H1 (cell line): ENCODE measurements at regions not wholly inside any gene's neighbourhood (a gene's known extent, or its start where the extent isn't known, plus 50 kb on each side); places are given as distances from the start of the nearest gene placed in this dataset.

Experiments used
- CTCF ChIA-PET: fragments of 300-600 bp; sonication (Branson Sonifier 250); formaldehyde crosslinking; loops from one replicate; lab custom pipeline; 2021; ENCODE audit not compliant: partially characterized antibody; lab: Charles Lee
- POLR2A ChIA-PET: fragments of 300-600 bp; sonication (Branson Sonifier 250); formaldehyde crosslinking; loops from one replicate; lab custom pipeline; 2021; ENCODE audit warnings: inconsistent platforms; ENCODE audit not compliant: partially characterized antibody; lab: Charles Lee
- DNase-seq, 2 experiments: peaks; one replicate each; pipeline versions ENCODE4 v3.0.0 to v3.0.0-alpha.2; 2010 to 2022; ENCODE audit warnings: low spot score in 2 of 2, low read depth in 1 of 2, mixed read lengths in 1 of 2
- FAIRE-seq: peaks from 2 replicates; lab custom pipeline; 2011; peaks lifted over from hg19 to GRCh38; lab: Jason Lieb, UNC
- H2AFZ ChIP-seq: 2 replicates; pipeline ENCODE4 v1.8.1; 2012; ENCODE audit warnings: low read length, inconsistent platforms
- H2AK5ac ChIP-seq: 2 replicates; pipeline ENCODE4 v1.6.1; 2013; ENCODE audit warnings: low read depth, low read length
- H2BK120ac ChIP-seq: replicated peaks from 2 replicates; pipeline ENCODE3; 2013; ENCODE audit warnings: low read depth, low read length, inconsistent platforms
- H2BK12ac ChIP-seq: 2 replicates; pipeline ENCODE4 v1.6.1; 2013; ENCODE audit warnings: low read depth, low read length
- H2BK15ac ChIP-seq: 2 replicates; pipeline ENCODE4 v1.6.1; 2013; ENCODE audit warnings: low read length
- H2BK20ac ChIP-seq: 2 replicates; pipeline ENCODE4 v1.6.1; 2013; ENCODE audit warnings: low read length
- H2BK5ac ChIP-seq: 2 replicates; pipeline ENCODE4 v1.6.1; 2013; ENCODE audit warnings: low read depth, low read length
- H3K14ac ChIP-seq: 2 replicates; pipeline ENCODE4 v1.6.1; 2013; ENCODE audit warnings: inconsistent platforms; ENCODE audit not compliant: insufficient read length
- H3K18ac ChIP-seq: 2 replicates; pipeline ENCODE4 v1.6.1; 2013; ENCODE audit warnings: low read length; ENCODE audit errors: extremely low read depth
- H3K23ac ChIP-seq: 2 replicates; pipeline ENCODE4 v1.6.1; 2013; ENCODE audit warnings: inconsistent platforms; ENCODE audit not compliant: insufficient read length
- H3K23me2 ChIP-seq: 2 replicates; pipeline ENCODE4 v1.6.1; 2013; ENCODE audit warnings: low read depth, low read length
- H3K27ac ChIP-seq: 2 replicates; pipeline ENCODE4 v1.6.1; 2011; ENCODE audit warnings: low read depth, low read length, inconsistent platforms
- H3K27me3 ChIP-seq, 4 experiments: replicated peaks in 1 of 4; 1 replicate in 1 of 4; 2 replicates in 3 of 4; pipeline versions ENCODE4 v1.6.1 to v1.8.1; 2011 to 2013; ENCODE audit warnings: low read length in 3 of 4, mild to moderate bottlenecking in 3 of 4, inconsistent platforms in 2 of 4, mixed read lengths in 2 of 4, moderate library complexity in 1 of 4; ENCODE audit not compliant: control insufficient read depth in 3 of 4, insufficient read depth in 3 of 4; ENCODE audit errors: extremely low read depth in 1 of 4
- H3K36me3 ChIP-seq, 4 experiments: 2 replicates each; pipeline versions ENCODE4 v1.6.1 to v1.8.1; 2011 to 2013; ENCODE audit warnings: mild to moderate bottlenecking in 4 of 4, low read length in 3 of 4, moderate library complexity in 2 of 4, control low read depth in 1 of 4, inconsistent platforms in 1 of 4; ENCODE audit not compliant: insufficient read depth in 4 of 4, control insufficient read depth in 2 of 4
- H3K4ac ChIP-seq: replicated peaks from 2 replicates; pipeline ENCODE3; 2013; ENCODE audit warnings: low read length, low read depth, mixed read lengths, inconsistent platforms; ENCODE audit not compliant: insufficient read length
- H3K4me1 ChIP-seq, 4 experiments: replicated peaks in 1 of 4; 1 replicate in 1 of 4; 2 replicates in 3 of 4; pipeline versions ENCODE4 v1.6.1 to v1.8.1; 2011 to 2013; ENCODE audit warnings: low read length in 3 of 4, inconsistent platforms in 2 of 4, mixed read lengths in 1 of 4; ENCODE audit not compliant: insufficient read depth in 4 of 4, control insufficient read depth in 3 of 4
- H3K4me2 ChIP-seq, 2 experiments: 2 replicates each; pipeline versions ENCODE4 v1.6.1 to v1.8.1; 2011 to 2013; ENCODE audit warnings: low read depth in 2 of 2, low read length in 2 of 2, control low read depth in 1 of 2, inconsistent platforms in 1 of 2, mild to moderate bottlenecking in 1 of 2; ENCODE audit not compliant: insufficient read depth in 1 of 2
- H3K4me3 ChIP-seq, 4 experiments: fragments of 200-600, 300-600 bp in 1 of 4; sonication (generic), shearing (Covaris generic), sonication (Bioruptor Twin) in 1 of 4; 2 replicates each; pipeline versions ENCODE4 v1.5.1 to v1.8.1; 2011 to 2016; ENCODE audit warnings: low read length in 4 of 4, low read depth in 3 of 4, control low read depth in 2 of 4, inconsistent platforms in 2 of 4, mild to moderate bottlenecking in 2 of 4, mixed read lengths in 1 of 4, moderate library complexity in 1 of 4; ENCODE audit not compliant: insufficient read depth in 2 of 4; ENCODE audit errors: extremely low read depth in 1 of 4
- H3K56ac ChIP-seq: replicated peaks from 2 replicates; pipeline ENCODE3; 2013; ENCODE audit warnings: low read depth, mild to moderate bottlenecking, mixed read lengths, low read length, inconsistent platforms; ENCODE audit not compliant: insufficient read length
- H3K79me1 ChIP-seq: 2 replicates; pipeline ENCODE4 v1.6.1; 2013; ENCODE audit warnings: low read depth, low read length, control low read depth
- H3K79me2 ChIP-seq, 2 experiments: 2 replicates each; pipeline versions ENCODE4 v1.6.1 to v1.8.1; 2012 to 2013; ENCODE audit warnings: low read length in 2 of 2, mild to moderate bottlenecking in 2 of 2, inconsistent platforms in 1 of 2; ENCODE audit not compliant: insufficient read depth in 2 of 2, control insufficient read depth in 1 of 2
- H3K9ac ChIP-seq, 4 experiments: replicated peaks in 1 of 4; 1 replicate in 1 of 4; 2 replicates in 3 of 4; pipeline versions ENCODE4 v1.6.1 to v1.8.1; 2011 to 2013; ENCODE audit warnings: low read depth in 3 of 4, low read length in 3 of 4, control low read depth in 2 of 4, mild to moderate bottlenecking in 2 of 4, moderate library complexity in 2 of 4, inconsistent platforms in 1 of 4; ENCODE audit errors: extremely low read depth in 1 of 4
- H3K9me3 ChIP-seq, 2 experiments: 2 replicates each; pipeline versions ENCODE4 v1.6.1 to v1.8.1; 2012 to 2013; ENCODE audit warnings: mild to moderate bottlenecking in 2 of 2, moderate library complexity in 2 of 2, control low read depth in 1 of 2, inconsistent platforms in 1 of 2, low read depth in 1 of 2, low read length in 1 of 2, mixed read lengths in 1 of 2; ENCODE audit not compliant: insufficient read depth in 2 of 2
- H4K20me1 ChIP-seq, 2 experiments: replicated peaks in 1 of 2; 2 replicates each; pipeline versions ENCODE3 to v1.8.1; 2011 to 2013; ENCODE audit warnings: inconsistent platforms in 2 of 2, low read length in 2 of 2, mild to moderate bottlenecking in 1 of 2; ENCODE audit not compliant: insufficient read depth in 2 of 2, control insufficient read depth in 1 of 2
- H4K5ac ChIP-seq: 2 replicates; pipeline ENCODE4 v1.6.1; 2013; ENCODE audit warnings: low read length, low read depth, mixed read lengths, inconsistent platforms; ENCODE audit not compliant: insufficient read length
- H4K8ac ChIP-seq: 2 replicates; pipeline ENCODE4 v1.8.0; 2013; ENCODE audit warnings: mild to moderate bottlenecking, moderate library complexity, low read length, inconsistent platforms; ENCODE audit not compliant: insufficient read depth; ENCODE audit errors: extremely low read depth
- H4K91ac ChIP-seq: replicated peaks from 2 replicates; pipeline ENCODE3; 2013; ENCODE audit warnings: low read length, mixed read lengths, inconsistent platforms; ENCODE audit not compliant: insufficient read length
- E2F6 ChIP-seq: IDR thresholded peaks from 2 replicates; pipeline ENCODE4 v1.6.1; 2012; ENCODE audit warnings: inconsistent platforms
- RNF2 ChIP-seq: fragments of 200-900, 300-1000 bp; sonication (generic); IDR thresholded peaks from 2 replicates; pipeline ENCODE4 v1.7.1; 2016; ENCODE audit warnings: borderline replicate concordance, low read depth, mild to moderate bottlenecking, antibody characterized with exemption, low read length; ENCODE audit not compliant: poor library complexity, severe bottlenecking; ENCODE audit errors: missing control alignments
- SRF ChIP-seq: IDR thresholded peaks from 2 replicates; pipeline ENCODE4 v1.6.1; 2011; ENCODE audit warnings: mild to moderate bottlenecking, low read depth, low read length, moderate library complexity
- TAF1 ChIP-seq: IDR thresholded peaks from 2 replicates; pipeline ENCODE4 v1.6.1; 2011; ENCODE audit warnings: mild to moderate bottlenecking, low read depth, low read length
- WGBS, 2 experiments: shearing (Covaris generic) in 1 of 2; methylation state at CpG; one replicate each; pipeline versions ENCODE4 v1.1.6 to v1.1.7; 2013 to 2015; ENCODE audit warnings: low lambda C conversion rate in 2 of 2, mixed read lengths in 2 of 2, inconsistent platforms in 1 of 2, low coverage in 1 of 2, missing lambda C conversion rate in 1 of 2; ENCODE audit not compliant: insufficient replicate concordance in 2 of 2, insufficient coverage in 1 of 2, insufficient read length in 1 of 2; ENCODE audit errors: extremely low coverage in 1 of 2, missing lambda C conversion rate in 1 of 2; 5-methylcytosine and 5-hydroxymethylcytosine counted together

- ChIA-PET CTCF (interaction anchor here (0.5 to 0.9 kb wide), 2 partner anchors 11 to 185 kb away, joined by 3 read pairs; no protein-coding TSS in a partner anchor), POLR2A (interaction anchor here (1.3 kb wide), 1 partner anchor 48 kb away, joined by 5 read pairs; no protein-coding TSS in a partner anchor)
- H3K9me3 ChIP-seq: no peaks in the 10 kb centered on the region
- H2BK12ac ChIP-seq: no peak overlapping the region
- H2BK5ac ChIP-seq: no peak overlapping the region
- H3K79me1 ChIP-seq: no peaks in the 10 kb centered on the region
- H3K18ac ChIP-seq: no peak overlapping the region
- peaks cover 0 to 6% (median 3%) of the 10 kb centered on the region in 4 experiments; a peak in 5 of 7 replicates for H3K27me3 ChIP-seq
- DNase-seq (no peak), FAIRE-seq (no peak)
- H3K4me3 ChIP-seq: no peak overlapping the region
- H3K9ac ChIP-seq: no peak overlapping the region
- H4K8ac ChIP-seq: no peak overlapping the region
- H2AFZ ChIP-seq: no peak overlapping the region
- H3K4me2 ChIP-seq: no peak overlapping the region
- no peaks in the 10 kb centered on the region for H3K36me3 ChIP-seq
- no peaks in the 10 kb centered on the region for H4K20me1 ChIP-seq
- no peaks in the 10 kb centered on the region for H3K79me2 ChIP-seq
- H3K4ac ChIP-seq: no peak overlapping the region
- H3K56ac ChIP-seq: no peak overlapping the region
- H2AK5ac ChIP-seq: no peak overlapping the region
- H4K91ac ChIP-seq: no peak overlapping the region
- no peak overlapping the region for H2BK20ac ChIP-seq
- no peak overlapping the region for H2BK15ac ChIP-seq
- no peaks in the 10 kb centered on the region for H3K23me2 ChIP-seq
- H3K27ac ChIP-seq: no peak overlapping the region
- WGBS, 2 experiments: 30% methylated on average over 1 of the region's 1 CpG; no CpG with 5 or more reads in 1 of the 2 experiments
- no peak overlapping the region for H2BK120ac ChIP-seq
- H3K4me1 ChIP-seq: peaks cover 0 to 1% (median 0%) of the 10 kb centered on the region in 4 experiments; a peak in 1 of 7 replicates
- no peak overlapping the region for H3K23ac ChIP-seq
- H3K14ac ChIP-seq: no peak overlapping the region
- TF ChIP-seq E2F6: no peak
- no peak for TF ChIP-seq SRF
- TF ChIP-seq RNF2: no peak
- TF ChIP-seq TAF1: no peak
- H4K5ac ChIP-seq: no peak overlapping the region
These were observed 254.3 kb upstream of the DAB1 start for GRCh38 chr1:57678138-57678537.
